Inferior parietal cortex (tissue), 1 donor: ENCODE measurements at regions not wholly inside any gene's neighbourhood (a gene's known extent, or its start where the extent isn't known, plus 50 kb on each side); places are given as distances from the start of the nearest gene placed in this dataset.
"Not testable (repeated sequence)": the region's sequence is repeated elsewhere in the genome, so short reads cannot be mapped to it uniquely, and the experiment has no call there.

Source experiments
- DNase-seq: peaks from one replicate; pipeline ENCODE4 v3.0.0-alpha.2; 2016; ENCODE audit errors: extremely low spot score

DNA sequence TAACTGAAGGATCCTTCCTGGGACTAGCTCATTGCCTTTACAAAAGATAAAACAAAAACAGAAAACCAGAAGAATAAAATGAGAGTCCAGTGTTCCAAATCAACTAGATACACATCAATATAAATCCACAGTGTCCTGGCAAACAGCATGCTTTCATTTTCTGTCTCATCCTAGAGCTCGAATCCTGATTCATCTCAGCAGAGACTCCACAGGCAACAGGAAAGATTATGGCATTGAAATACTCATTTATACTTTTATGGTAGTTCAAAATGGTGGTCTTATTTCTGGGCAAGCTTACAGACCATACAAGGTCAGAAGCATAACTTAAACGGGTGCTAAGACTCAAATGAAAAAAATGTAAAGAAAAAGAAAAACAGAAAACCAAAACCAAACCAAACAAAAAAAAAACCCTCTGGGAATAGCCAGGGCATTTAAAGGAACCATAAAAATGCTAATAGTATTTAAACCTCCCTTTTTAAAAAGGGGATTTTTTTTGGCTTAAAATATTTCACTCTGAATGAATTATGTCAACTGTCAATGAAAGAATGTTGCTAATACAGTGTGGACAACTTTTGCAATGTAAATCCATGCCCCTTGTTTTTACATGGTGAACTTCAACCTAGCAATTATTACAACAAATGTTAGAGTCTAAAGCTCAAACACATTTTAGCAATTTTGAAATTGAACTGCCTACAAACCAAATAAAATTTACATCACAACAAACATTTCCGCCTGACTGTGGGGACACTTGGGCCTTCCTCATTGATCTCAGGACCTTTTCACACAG is 57.9 kb downstream of the GPR101 start:
- no peak for DNase-seq

DNA sequence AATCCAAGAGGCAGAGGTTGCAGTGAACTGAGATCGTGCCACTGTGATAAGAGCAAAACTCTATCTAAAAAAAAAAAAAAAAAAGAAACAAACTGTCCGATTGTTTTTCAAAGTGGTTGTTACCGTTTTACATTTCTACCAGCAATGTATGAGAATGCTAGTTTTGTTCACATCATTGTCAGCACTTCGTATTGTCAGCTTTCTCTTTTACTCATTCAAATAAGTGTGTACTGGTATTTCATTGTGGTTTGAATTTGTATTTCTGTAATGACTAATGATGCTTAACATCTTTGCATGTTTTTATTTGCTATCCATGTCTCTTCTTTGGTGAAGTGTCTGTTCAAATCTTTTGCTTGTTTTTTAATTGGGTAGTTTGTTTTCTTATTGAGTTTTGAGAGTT is 65.8 kb downstream of the GPR101 start:
- no peak for DNase-seq

DNA sequence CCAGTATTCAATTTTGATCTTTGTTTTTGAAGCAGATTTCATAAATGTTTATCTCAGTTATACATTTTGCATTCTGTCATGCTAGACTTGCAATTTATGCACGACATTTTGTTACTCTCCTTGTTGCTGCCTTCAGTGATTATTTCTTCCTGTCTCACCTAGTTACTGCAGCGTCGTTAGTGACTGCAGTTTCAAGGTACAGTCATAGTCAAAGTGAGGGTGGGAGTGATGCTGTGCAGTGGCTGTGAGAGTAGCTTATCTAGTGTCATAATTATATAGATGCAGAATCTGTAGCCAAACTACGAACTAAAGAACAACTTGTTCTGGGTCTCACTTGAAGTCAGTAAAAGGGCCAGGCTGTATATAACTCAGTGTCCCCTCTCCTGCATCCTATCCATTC is 69.8 kb downstream of the GPR101 start:
- no peak for DNase-seq

DNA sequence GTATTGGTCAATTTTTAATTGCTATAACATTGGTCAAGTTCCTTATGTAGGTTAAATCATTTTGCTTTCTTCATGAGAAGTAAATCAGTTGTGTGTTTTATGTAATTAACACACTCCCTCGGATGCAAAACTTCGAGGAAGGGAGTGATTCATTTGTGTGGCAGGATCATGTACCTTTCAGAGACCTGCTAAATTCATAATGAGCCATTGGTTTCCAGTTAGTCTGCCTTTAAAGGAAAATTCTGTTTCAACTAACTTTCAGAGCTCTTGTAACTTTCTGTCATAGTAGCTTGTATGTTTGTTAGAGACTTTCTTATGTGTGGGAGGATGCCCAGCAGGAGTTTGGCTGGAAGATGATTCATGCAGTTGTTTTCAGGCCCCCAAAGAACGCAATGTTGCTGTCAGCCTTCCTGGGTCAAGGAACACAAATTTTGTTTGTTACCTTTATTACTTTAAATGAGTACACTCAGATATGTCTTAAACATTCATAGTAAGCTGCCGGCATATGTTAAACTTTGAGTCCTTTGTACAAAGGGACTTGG is 72.1 kb downstream of the GPR101 start:
- DNase-seq = no peak

DNA sequence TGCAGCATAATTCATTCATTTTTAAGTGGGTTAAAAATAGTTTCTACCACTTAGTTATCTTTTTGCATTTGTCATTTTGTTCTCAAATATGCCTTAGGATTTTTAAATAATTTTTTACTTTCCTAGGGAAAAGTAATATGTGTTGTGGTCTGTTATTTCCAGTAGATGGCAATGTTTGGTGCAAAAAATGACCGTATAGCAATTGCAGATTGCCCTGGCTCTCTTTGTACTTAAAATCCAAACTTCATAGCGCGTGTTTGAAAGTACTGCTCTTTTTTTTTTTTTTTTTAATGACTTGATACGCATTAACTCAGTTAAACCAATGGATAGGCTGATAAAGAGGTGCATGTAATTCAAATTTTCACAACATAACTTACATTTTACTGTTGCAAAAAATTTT is 74.4 kb upstream of the RBMX start:
- DNase-seq = peak; percentile 20

DNA sequence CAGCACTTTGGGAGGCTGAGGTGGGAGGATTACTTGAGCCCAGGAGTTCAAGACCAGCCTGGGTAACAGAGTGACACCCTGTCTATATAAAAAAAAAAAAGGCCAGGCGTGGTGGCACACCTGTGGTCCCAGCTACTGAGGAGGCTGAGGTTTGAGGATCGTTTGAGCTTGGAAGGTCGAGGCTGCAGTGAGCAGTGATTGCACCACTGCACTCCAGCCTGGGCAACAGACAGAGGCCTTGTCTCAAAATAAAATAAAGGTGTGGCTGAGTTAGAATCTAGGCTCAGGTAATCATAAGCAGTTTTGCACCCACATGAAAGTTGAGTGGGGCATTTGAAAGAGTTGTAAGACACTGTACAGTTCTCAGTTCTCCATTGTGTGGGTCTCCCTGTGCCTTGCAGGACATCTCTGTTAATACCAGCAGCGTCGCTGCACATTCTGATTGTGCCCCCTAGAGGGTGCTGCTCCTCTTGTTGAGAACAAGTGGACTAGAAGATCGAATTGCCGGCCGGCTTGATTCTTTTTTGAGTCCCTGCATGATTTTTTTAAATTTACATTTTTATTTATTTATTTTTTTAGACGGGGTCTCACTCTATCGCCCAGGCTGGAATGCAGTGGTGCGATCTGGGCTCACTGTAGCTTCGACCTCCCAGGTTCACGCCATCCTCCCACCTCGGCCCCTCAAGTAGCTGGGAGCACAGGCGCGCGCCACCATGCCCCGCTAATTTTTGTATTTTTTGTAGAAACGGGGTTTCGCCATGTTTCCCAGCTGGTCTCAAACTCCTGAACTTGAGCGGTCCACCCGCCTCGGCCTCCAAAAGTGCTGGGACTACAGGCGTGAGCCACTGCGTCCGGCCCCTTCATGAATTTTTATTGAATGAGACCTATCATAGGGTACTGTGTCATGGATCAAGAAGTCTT is 73.6 kb upstream of the RBMX start:
- peak; percentile 67 for DNase-seq

DNA sequence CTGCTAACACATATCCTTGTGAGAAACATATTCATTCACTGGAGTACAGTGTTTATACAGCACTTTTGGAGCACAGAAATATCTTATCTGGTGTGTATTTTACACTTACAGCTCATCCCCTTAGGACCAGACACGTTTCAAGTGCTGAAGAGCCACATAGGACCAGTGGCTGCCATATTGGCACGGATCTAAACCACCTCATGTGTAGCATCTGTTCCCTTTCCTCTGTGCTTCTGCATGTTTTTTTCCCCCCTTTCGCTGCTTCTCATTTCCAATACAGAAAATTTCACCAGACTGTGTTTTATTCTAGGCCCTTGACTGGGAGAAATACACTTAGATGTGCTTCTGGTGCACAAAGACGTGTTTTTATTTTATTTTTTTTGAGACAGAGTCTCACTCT is 69.7 kb upstream of the RBMX start:
- DNase-seq = no peak

DNA sequence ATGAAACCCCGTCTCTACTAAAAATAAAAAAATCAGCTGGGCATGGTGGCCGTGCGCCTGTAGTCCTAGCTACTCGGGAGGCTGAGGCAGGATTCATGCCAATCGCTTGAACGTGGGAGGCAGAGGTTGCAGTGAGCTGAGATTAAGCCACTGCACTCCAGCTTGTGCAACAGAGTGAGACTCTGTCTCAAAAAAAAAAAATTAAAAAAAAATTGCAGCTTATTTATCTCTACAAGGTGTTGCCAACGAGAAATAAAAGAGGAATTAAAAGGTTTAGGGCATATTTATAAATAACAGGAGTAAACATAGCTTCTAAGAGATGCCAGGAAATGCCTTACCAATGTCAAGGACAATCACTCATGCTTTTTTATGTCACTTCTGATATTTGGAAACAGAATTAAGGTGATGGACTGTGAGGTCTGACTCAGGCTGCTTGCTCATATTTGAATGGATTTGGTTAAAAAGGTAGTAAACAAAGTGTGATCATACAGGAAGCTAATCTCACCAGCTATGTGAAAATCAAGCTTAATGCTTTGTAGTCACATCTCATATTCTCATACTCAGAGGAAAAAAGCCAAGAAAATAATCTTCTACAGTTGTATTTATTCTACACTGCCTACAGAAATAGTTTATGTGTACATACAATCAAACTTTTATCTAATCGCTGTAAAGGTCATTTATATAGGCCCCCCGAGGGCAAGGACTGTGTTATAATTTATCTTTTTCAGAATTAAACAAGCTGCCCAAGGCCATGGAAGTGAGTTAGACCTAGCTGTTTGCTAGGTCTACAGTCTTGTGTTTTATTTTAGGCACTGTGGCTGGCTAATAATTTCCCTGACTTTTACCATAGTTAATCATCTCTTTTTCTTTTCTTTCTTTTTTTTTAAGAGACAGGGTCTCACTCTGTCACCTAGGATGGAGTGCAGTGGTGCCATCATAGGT is 61.1 kb upstream of the RBMX start:
- no peak for DNase-seq

DNA sequence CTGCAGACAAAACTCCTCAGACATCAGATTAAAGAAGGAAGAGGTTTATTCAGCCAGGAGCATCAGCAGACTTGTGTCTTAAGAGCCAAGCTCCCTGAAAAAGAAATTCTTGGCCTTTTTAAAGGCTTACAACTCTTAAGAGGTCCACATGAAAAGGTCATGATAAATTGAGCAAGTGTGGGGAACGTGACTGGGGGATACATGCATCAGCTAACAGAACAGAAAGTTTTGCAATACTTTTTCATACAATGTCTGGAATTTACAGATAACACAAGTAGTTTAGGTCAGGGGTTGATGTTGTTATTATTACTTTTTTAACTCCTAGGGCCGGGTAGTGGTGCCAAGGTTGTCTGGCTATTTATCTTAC is 55.6 kb upstream of the RBMX start:
- DNase-seq = no peak

DNA sequence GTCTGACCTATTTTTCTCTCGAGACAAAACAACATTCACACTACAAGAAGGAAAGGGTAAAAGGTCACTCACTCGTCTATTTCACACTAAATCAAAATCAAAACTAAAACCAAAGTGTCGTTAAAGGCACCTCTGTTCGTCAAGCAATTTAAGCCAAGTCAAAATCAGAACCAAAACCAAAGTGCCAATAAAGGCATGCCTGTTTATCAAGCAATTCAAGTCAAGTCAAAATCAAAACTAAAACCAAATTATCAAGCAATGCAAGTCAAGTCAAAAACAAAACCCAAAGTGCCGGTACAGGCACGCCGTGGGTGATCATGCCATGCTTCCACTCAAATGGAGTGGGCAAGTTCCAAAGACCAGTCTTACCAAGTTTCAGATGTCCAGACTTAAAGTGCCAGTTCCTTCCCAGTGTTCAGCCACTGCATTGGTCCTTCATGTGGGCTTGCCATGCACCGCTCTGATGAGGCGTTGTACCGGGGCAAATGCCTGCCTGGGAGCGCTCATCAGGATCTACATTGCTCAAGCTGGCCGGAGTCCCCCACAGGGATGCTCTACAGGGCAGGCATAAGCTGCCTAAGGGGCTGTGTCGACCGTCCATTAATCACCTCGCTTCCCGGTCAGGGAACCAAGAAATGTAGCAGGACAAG is 55.1 kb upstream of the RBMX start:
- not testable (repeated sequence) for DNase-seq

DNA sequence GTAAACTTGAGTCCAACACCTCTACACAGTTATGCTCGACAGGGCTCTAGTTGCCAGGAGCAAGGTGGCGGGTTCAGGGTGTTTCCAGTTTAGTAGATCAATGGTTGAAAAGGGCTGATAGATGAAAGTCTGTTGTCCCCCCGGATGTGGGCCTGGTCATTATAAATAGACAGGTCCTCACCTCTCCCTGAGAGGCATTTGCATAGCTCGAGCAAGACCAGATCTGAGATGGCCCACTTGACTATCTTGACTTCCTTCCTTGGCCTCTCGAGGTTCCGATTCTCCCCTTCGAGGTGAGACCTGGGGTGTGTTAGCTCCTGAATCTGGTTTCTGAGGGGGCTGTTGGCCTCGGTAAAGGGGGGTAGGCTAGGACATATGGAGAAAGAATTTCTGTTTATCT is 54.1 kb upstream of the RBMX start:
- DNase-seq = not testable (repeated sequence)

DNA sequence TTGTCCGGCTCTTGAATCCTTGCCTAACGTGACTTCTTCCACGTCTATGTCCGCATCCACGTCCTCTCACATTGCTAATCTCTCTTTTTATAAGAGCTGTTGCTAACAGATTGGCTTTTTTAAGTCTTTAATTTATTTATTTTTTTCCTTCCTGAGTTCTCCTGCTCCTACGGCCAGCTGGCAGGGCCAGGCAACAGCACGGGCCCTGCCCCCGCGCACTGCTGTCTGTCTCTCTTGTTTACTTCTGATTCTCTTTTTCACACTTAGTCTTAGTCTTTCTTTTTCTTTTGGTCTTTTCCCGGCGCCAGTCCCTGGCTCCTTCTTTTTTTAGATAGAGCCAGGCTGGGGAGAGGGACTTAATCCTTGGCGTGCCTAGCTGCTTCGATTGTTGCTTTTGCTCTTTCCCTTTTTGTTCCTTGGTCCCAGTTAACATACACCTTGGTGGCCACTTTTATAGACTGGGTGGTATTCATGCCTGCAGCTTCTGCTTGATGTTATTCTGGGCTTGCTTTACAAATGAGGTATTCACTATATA is 53.2 kb upstream of the RBMX start:
- DNase-seq = peak; percentile 3

DNA sequence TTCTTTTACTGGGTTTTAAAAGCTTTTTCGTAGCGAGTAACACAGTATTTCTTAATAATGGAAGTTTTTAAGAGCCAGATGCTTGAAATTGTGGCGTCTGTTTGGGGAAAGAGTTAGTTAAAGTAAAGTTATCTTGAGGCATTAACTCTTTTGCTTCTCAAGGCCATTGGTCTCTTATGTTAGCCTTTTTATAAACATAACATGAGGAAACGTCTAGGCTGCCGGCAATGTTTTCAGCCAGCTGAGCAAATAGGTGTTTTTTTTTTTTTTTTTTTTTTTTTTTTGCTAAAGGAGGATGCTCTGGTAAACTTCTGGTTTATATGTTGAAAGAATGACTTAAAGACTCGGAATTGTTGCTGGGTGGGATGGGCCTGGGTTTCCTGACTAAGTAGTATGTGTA is 51.1 kb upstream of the RBMX start:
- DNase-seq = no peak
